Neural cell (in vitro differentiated cells): ENCODE measurements at regions not wholly inside any gene's neighbourhood (a gene's known extent, or its start where the extent isn't known, plus 50 kb on each side); places are given as distances from the start of the nearest gene placed in this dataset.

Experiments used
- H2AFZ ChIP-seq: fragments of 200-600, 300-800 bp; sonication (generic), shearing (Covaris generic); 2 replicates; pipeline ENCODE4 v1.6.0; 2014; ENCODE audit warnings: low read depth, mild to moderate bottlenecking, antibody characterized with exemption, low read length, moderate library complexity
- H3F3A ChIP-seq: fragments of 200-600 bp; shearing (Covaris generic); 2 replicates; pipeline ENCODE4 v1.6.1; 2016; ENCODE audit warnings: mild to moderate bottlenecking, moderate library complexity, mixed read lengths, antibody characterized with exemption, low read length; ENCODE audit not compliant: insufficient read depth, poor library complexity, severe bottlenecking
- H3K27ac ChIP-seq: fragments of 200-600, 300-800 bp; sonication (generic), shearing (Covaris generic); 2 replicates; pipeline ENCODE4 v1.5.1; 2014; ENCODE audit warnings: mild to moderate bottlenecking, low read length, moderate library complexity
- H3K27me3 ChIP-seq: fragments of 300-800, 200-600 bp; sonication (generic), shearing (Covaris generic); 2 replicates; pipeline ENCODE4 v1.6.0; 2014; ENCODE audit warnings: mild to moderate bottlenecking, low read depth, low read length, moderate library complexity; ENCODE audit not compliant: insufficient read depth
- H3K36me3 ChIP-seq: fragments of 300-800, 200-600 bp; sonication (generic), shearing (Covaris generic); 2 replicates; pipeline ENCODE4 v1.5.1; 2014; ENCODE audit warnings: mild to moderate bottlenecking, antibody characterized with exemption, low read length, moderate library complexity; ENCODE audit not compliant: insufficient read depth
- H3K4me2 ChIP-seq: fragments of 300-800, 200-600 bp; sonication (generic), shearing (Covaris generic); 2 replicates; pipeline ENCODE4 v1.6.0; 2014; ENCODE audit warnings: mild to moderate bottlenecking, low read length
- H3K4me3 ChIP-seq: fragments of 300-800, 200-600 bp; sonication (generic), shearing (Covaris generic); 2 replicates; pipeline ENCODE4 v1.5.1; 2014; ENCODE audit warnings: mild to moderate bottlenecking, low read length, moderate library complexity
- H3K79me2 ChIP-seq: fragments of 200-600 bp; shearing (Covaris generic); replicated peaks from 2 replicates; pipeline ENCODE4 v1.6.0; 2014; ENCODE audit warnings: mild to moderate bottlenecking, low read length, moderate library complexity; ENCODE audit not compliant: insufficient read depth
- H3K9ac ChIP-seq: fragments of 300-800, 200-600 bp; sonication (generic), shearing (Covaris generic); 2 replicates; pipeline ENCODE4 v1.6.1; 2016; ENCODE audit warnings: mild to moderate bottlenecking, low read length, mixed read lengths
- H3K9me2 ChIP-seq: fragments of 200-600 bp; shearing (Covaris generic); 2 replicates; pipeline ENCODE4 v1.6.1; 2016; ENCODE audit warnings: mild to moderate bottlenecking, low read length, mixed read lengths; ENCODE audit not compliant: insufficient read depth
- H3K9me3 ChIP-seq: fragments of 200-600, 300-800 bp; sonication (generic), shearing (Covaris generic); 2 replicates; pipeline ENCODE4 v1.6.1; 2016; ENCODE audit warnings: mild to moderate bottlenecking, mixed run types, low read length, moderate library complexity, mixed read lengths
- H4K20me1 ChIP-seq: fragments of 200-600 bp; shearing (Covaris generic); 2 replicates; pipeline ENCODE4 v1.6.1; 2016; ENCODE audit warnings: mild to moderate bottlenecking, mixed run types; ENCODE audit not compliant: insufficient read depth
- CTCF ChIP-seq: fragments of 450-650 bp; IDR thresholded peaks from 2 replicates; pipeline ENCODE4 v1.5.1; 2014; ENCODE audit warnings: antibody characterized with exemption, mild to moderate bottlenecking, moderate library complexity; ENCODE audit not compliant: poor library complexity, severe bottlenecking
- EP300 ChIP-seq: fragments of 450-650 bp; conservative IDR thresholded peaks from 2 replicates; pipeline ENCODE4 v1.6.1; 2014; ENCODE audit warnings: antibody characterized with exemption, mild to moderate bottlenecking, moderate library complexity; ENCODE audit not compliant: poor library complexity, severe bottlenecking
- EZH2 ChIP-seq: fragments of 200-600, 300-800 bp; shearing (Covaris generic), sonication (generic); IDR thresholded peaks from 2 replicates; pipeline ENCODE4 v1.6.1; 2014; ENCODE audit warnings: antibody characterized with exemption, low read length, borderline replicate concordance, mild to moderate bottlenecking; ENCODE audit not compliant: insufficient read depth, poor library complexity, severe bottlenecking
- MXI1 ChIP-seq: fragments of 450-650 bp; conservative IDR thresholded peaks from 2 replicates; pipeline ENCODE4 v1.6.1; 2014; ENCODE audit warnings: antibody characterized with exemption, mild to moderate bottlenecking; ENCODE audit not compliant: poor library complexity, severe bottlenecking
- POLR2AphosphoS5 ChIP-seq: IDR thresholded peaks from 2 replicates; pipeline ENCODE4 v1.6.1; 2012
- RAD21 ChIP-seq: fragments of 450-650 bp; conservative IDR thresholded peaks from 2 replicates; pipeline ENCODE4 v1.6.1; 2014; ENCODE audit warnings: antibody characterized with exemption, mild to moderate bottlenecking, moderate library complexity
- REST ChIP-seq: IDR thresholded peaks from 2 replicates; pipeline ENCODE4 v1.6.1; 2012; ENCODE audit warnings: borderline replicate concordance
- SMC3 ChIP-seq: fragments of 450-650 bp; conservative IDR thresholded peaks from 2 replicates; pipeline ENCODE4 v1.6.1; 2014; ENCODE audit warnings: antibody characterized with exemption, mild to moderate bottlenecking, moderate library complexity; ENCODE audit not compliant: poor library complexity
- TAF1 ChIP-seq: IDR thresholded peaks from 2 replicates; pipeline ENCODE4 v1.6.1; 2012; ENCODE audit warnings: low read depth

GRCh38 chr15:85312486-85312885 is 67.9 kb upstream of the AKAP13 start:
- no peaks in the 10 kb centered on the region for H3K36me3 ChIP-seq
- no peak overlapping the region for H3K27ac ChIP-seq
- no peak overlapping the region for H3K9ac ChIP-seq
- no peak overlapping the region for H3K4me2 ChIP-seq
- H3K27me3 ChIP-seq = no peaks in the 10 kb centered on the region
- no peaks in the 10 kb centered on the region for H3F3A ChIP-seq
- no peak overlapping the region for H3K4me3 ChIP-seq
- H4K20me1 ChIP-seq = no peaks in the 10 kb centered on the region
- no peaks in the 10 kb centered on the region for H3K79me2 ChIP-seq
- H2AFZ ChIP-seq = no peak overlapping the region
- H3K9me3 ChIP-seq = no peaks in the 10 kb centered on the region
- no peak for TF ChIP-seq TAF1
- TF ChIP-seq CTCF = no peak
- TF ChIP-seq SMC3 = no peak
- TF ChIP-seq EZH2 = no peak
- no peak for TF ChIP-seq REST
- no peak for TF ChIP-seq MXI1
- no peak for TF ChIP-seq RAD21
- H3K9me2 ChIP-seq = no peaks in the 10 kb centered on the region

- Histone ChIP-seq H3K27me3 (no peaks in the 10 kb centered on the region), H4K20me1 (no peaks in the 10 kb centered on the region), H3K9me2 (no peaks in the 10 kb centered on the region), H3K9ac (no peak overlapping the region), H3K4me2 (no peak overlapping the region), H3K9me3 (no peaks in the 10 kb centered on the region), H2AFZ (no peak overlapping the region), H3F3A (no peaks in the 10 kb centered on the region), H3K4me3 (no peak overlapping the region), H3K79me2 (no peaks in the 10 kb centered on the region), H3K36me3 (no peaks in the 10 kb centered on the region), H3K27ac (no peak overlapping the region)
- no peak for TF ChIP-seq REST
- TF ChIP-seq RAD21 = no peak
- no peak for TF ChIP-seq TAF1
- no peak for TF ChIP-seq EP300
- no peak for TF ChIP-seq EZH2
- TF ChIP-seq SMC3 = no peak
- TF ChIP-seq POLR2AphosphoS5 = no peak
- no peak for TF ChIP-seq MXI1
Observed at GRCh38 chr15:85312929-85313331, 67.5 kb upstream of the AKAP13 start.
